Islet of Langerhans (tissue), 1 donor: ENCODE measurements at regions not wholly inside any gene's neighbourhood (a gene's known extent, or its start where the extent isn't known, plus 50 kb on each side); places are given as distances from the start of the nearest gene placed in this dataset.
"Not testable (repeated sequence)": the region's sequence is repeated elsewhere in the genome, so short reads cannot be mapped to it uniquely, and the experiment has no call there.

ENCODE experiments used
- FAIRE-seq: peaks from one replicate; lab custom pipeline; 2011; peaks lifted over from hg19 to GRCh38; lab: Jason Lieb, UNC

DNA sequence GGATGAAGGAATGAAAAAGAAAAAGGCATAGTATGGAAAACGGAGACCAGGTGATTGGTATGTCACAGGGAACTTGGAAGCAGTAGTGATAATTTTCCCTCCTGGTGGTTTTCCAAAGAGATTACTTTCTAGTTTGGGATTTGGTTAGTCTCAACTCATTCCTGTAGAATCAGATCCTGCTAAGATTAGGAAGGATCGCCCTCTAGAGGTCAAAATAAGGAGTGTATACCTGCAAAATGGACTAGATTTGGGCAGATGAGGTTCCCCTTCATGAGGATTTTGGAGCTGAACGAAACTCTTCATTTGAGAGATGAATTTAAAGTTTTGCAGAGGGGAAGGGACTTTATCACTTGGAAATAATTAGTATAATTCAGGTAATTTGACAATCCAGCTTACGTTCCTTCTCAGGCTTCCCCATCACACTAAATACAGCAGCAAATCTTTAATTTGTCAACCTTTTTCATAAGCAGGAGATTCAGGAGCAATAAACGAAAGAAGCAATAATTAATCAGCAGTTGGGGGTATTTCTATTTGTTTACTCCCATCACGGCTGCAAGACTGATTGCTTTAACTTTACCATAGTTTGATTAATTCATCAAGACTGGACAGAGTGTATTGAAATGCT lies 65.2 kb downstream of the CCDC195 start:
- peak; percentile 80 for FAIRE-seq

- FAIRE-seq, result not testable (repeated sequence)
Measured at GRCh38 chr2:224647684-224648083, 62.5 kb upstream of the CUL3 start.

DNA sequence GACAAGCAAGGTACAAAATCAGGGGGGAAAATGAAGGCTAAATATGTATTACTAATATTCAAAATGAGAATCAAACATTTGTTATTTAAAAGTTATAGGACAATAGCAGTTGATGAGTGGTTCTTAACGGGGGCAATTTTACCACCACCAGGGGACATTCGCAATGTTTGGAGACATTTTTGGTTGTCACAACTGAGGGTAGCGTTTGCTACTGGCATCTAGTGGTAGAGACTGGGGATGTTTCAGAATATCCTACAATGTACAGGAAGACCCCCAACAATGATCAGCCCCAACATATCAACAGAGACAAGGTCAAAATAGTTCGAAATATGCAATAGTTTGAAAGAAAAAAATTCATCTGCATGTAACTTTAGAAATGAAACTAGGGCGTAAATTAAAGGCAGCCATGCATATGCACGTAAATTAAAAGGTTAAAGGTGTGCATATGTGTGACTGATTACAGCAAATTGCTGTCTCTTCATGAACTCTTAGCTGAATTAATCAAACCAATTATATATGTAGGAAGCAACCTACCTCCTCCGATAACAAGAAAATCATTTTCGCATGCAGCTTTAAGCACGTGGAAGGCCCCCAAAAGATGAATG lies 61.2 kb upstream of the CUL3 start:
- no peak for FAIRE-seq

DNA sequence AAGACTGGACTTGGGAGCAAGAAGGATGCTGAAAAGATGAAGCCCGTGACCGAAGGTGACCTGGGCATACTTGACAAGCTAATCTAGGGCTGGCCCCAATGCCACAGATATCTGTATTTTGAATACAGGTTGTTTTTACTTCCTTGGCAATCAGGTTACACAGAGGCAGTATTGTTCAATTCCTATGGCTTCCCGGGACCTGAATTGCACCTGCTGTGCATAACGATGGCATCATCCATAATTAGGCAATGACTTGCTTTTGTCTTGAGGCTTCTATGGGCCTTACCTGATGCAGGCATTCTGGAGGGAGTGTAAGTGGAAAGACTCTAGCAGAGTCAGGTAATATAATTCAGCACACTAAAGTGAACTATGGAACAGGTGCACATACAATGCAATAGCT lies 60.6 kb upstream of the CUL3 start:
- no peak for FAIRE-seq

DNA sequence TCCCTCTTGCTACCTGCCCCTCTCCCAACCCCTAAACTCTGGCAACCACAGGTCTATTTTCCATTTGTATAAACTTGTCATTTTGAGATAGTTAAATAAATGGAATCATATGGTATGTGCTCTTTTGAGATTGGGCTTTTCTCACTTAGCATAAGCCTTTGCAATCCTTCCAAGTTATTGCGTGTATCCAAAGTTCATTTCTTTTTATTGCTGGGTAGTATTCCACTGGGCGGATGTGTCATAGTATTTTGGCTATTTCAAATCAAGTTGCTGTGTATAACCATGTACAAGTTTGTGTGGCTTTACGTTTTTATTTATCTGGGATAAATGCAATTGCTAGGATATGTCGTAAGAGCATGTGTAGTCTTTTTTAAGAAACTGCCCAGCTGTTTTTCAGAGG lies 55.5 kb upstream of the CUL3 start:
- no peak for FAIRE-seq

- FAIRE-seq, result no peak
Measured at GRCh38 chr2:224638301-224638823, 53.2 kb upstream of the CUL3 start.
